ENCODE measurements at regions not wholly inside any gene's neighbourhood (a gene's known extent, or its start where the extent isn't known, plus 50 kb on each side); places are given as distances from the start of the nearest gene placed in this dataset.

- H3K27me3 Mint-ChIP-seq (ENCODE audit: low read depth, poor library complexity) = no peaks in the 10 kb centered on the region
- no peaks in the 10 kb centered on the region for H3K9me3 Mint-ChIP-seq
- H3K27ac Mint-ChIP-seq = no peak overlapping the region
- H3K36me3 Mint-ChIP-seq (ENCODE audit: low read depth) = no peaks in the 10 kb centered on the region
- peaks cover 15% of the 10 kb centered on the region for H3K4me1 Mint-ChIP-seq
- no peak for TF ChIP-seq CTCF (IDR thresholded peaks at IDR 0.05)
- DNase-seq = no peak
- H3K4me3 Mint-ChIP-seq = no peak overlapping the region
Measured at GRCh38 chr1:194300776-194301175, 1114.4 kb upstream of the B3GALT2 start.

GRCh38 chr1:194300340-194300739 is 1113.9 kb upstream of the B3GALT2 start:
- no peak for TF ChIP-seq CTCF (IDR thresholded peaks at IDR 0.05)
- no peak for DNase-seq
- Mint-ChIP-seq H3K27ac (no peak overlapping the region), H3K9me3 (no peaks in the 10 kb centered on the region), H3K36me3 (ENCODE audit: low read depth) (no peaks in the 10 kb centered on the region), H3K27me3 (ENCODE audit: low read depth, poor library complexity) (no peaks in the 10 kb centered on the region), H3K4me1 (peaks cover 15% of the 10 kb centered on the region), H3K4me3 (no peak overlapping the region)

- Mint-ChIP-seq H3K4me3 (no peak overlapping the region), H3K9me3 (no peaks in the 10 kb centered on the region), H3K27ac (peak overlapping the region; percentile 12), H3K4me1 (peaks cover 15% of the 10 kb centered on the region), H3K36me3 (ENCODE audit: low read depth) (no peaks in the 10 kb centered on the region), H3K27me3 (ENCODE audit: low read depth, poor library complexity) (no peaks in the 10 kb centered on the region)
- TF ChIP-seq CTCF (IDR thresholded peaks at IDR 0.05) = no peak
- DNase-seq = no peak
Measured at GRCh38 chr1:194298007-194298598, 1111.7 kb upstream of the B3GALT2 start.

- Mint-ChIP-seq H3K9me3 (no peaks in the 10 kb centered on the region), H3K4me1 (peaks cover 15% of the 10 kb centered on the region), H3K27me3 (ENCODE audit: low read depth, poor library complexity) (no peaks in the 10 kb centered on the region), H3K27ac (no peak overlapping the region), H3K36me3 (ENCODE audit: low read depth) (no peaks in the 10 kb centered on the region), H3K4me3 (no peak overlapping the region)
- no peak for DNase-seq
- TF ChIP-seq CTCF (IDR thresholded peaks at IDR 0.05) = no peak
Measured at GRCh38 chr1:194297094-194297493, 1110.7 kb upstream of the B3GALT2 start.

- Mint-ChIP-seq H3K9me3 (no peaks in the 10 kb centered on the region), H3K36me3 (ENCODE audit: low read depth) (no peaks in the 10 kb centered on the region), H3K4me1 (peaks cover 15% of the 10 kb centered on the region), H3K27me3 (ENCODE audit: low read depth, poor library complexity) (no peaks in the 10 kb centered on the region), H3K27ac (no peak overlapping the region), H3K4me3 (no peak overlapping the region)
- no peak for TF ChIP-seq CTCF (IDR thresholded peaks at IDR 0.05)
- DNase-seq = no peak
Measured at GRCh38 chr1:194296201-194296600, 1109.8 kb upstream of the B3GALT2 start.

GRCh38 chr1:194295685-194296084 is 1109.3 kb upstream of the B3GALT2 start:
- peak; percentile 10 for DNase-seq
- peak; percentile 77 for TF ChIP-seq CTCF (IDR thresholded peaks at IDR 0.05)
- H3K4me3 Mint-ChIP-seq = no peak overlapping the region
- H3K36me3 Mint-ChIP-seq (ENCODE audit: low read depth) = no peaks in the 10 kb centered on the region
- H3K4me1 Mint-ChIP-seq = peaks cover 15% of the 10 kb centered on the region
- no peaks in the 10 kb centered on the region for H3K9me3 Mint-ChIP-seq
- no peaks in the 10 kb centered on the region for H3K27me3 Mint-ChIP-seq (ENCODE audit: low read depth, poor library complexity)
- no peak overlapping the region for H3K27ac Mint-ChIP-seq
